NCI-H774 (cell line): ENCODE measurements at regions not wholly inside any gene's neighbourhood (a gene's known extent, or its start where the extent isn't known, plus 50 kb on each side); places are given as distances from the start of the nearest gene placed in this dataset.

Experiments used
- DNase-seq: peaks from one replicate; lab custom pipeline; 2025; lab: John Stamatoyannopoulos, UW

DNA sequence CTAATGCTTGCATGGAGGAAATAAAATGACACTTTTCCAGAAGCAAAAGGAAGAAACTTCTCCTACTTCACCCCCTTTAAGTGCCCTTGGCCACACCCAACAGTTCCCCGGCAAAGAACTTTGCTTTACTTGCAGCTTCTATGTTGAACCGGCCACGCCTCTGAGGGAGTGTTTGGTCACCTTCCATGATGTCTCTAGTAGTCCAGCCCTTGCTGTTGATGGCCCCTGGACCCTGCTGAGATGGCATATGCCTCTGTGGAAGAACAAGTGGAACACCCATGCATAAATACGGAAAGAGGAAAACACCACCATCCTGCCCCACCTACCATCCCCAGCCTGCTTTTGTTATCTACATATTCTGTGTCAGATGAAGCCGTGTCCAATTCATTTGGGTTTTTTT lies 218.3 kb upstream of the POU3F3 start:
- no peak for DNase-seq

DNA sequence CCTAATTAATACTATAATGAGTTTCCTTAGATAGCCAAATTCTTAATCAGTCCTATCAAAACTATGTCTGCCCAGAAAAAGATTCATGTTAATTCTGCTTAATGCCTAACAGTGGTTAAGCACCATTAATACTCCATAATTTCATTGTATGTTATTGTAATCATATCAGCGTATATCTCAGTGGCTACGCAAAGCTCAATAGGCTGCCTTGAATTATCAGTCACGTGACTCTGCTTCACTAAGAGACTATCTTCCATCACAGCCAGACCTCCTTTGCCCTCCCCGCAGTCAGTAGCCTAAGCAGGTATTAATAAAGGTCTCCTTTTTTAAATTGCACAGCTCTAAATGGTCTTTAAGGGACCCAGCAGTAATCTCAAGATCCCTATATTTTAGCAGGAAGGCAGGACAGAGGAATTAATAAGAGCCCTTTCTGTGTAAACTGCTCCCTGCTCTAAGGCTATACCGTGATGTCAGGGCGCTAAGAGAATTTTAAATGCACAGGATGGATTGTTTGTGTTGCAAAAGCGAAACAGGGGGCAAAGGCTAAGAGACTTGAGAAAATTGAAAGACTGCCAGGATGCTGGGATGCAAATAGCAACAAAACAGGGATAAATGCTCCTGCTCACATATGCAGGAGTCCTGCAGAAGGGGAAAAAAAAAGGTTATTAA lies 215.6 kb upstream of the POU3F3 start:
- DNase-seq, result no peak

GRCh38 chr2:104638859-104639202 lies 215.1 kb upstream of the POU3F3 start:
- DNase-seq, result no peak

DNA sequence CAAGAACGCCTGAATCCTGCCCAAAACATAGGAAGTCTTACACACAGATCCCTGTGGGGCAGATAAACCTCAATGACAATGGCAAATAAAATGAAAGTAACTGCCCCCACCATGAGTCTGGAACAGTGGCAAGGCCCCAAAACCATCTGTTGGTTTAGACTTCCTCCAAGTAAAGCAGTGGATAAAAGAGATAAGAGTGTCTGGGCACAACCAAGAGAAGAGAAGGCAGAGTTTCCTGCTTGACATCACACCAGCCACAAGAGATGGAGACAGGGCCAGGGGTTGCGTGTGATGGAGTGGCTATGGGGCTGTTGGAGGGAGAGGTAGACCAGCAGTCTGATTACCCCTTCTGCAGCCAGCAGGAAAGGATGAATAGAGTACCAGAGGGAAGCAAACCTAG lies 212.1 kb upstream of the POU3F3 start:
- no peak for DNase-seq

GRCh38 chr2:104648376-104648775 lies 205.5 kb upstream of the POU3F3 start:
- no peak for DNase-seq

DNA sequence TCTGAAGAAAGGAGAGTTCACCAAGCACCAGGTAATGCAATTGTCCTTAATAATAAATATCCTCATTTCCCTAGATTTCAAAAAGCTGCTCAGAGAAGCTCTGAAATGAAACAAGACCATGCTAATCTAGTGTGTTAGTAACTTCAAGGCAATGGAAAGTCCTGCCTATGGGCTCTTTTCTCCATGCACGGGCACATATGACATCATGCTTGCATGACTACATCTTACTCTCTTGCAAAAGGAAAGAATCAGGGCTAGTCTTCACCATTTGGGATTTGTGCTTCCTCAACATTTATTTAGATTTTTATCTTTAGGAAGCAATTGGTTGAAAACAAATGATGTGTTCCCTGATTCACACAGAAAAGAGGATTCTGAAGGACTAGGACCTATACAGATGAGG lies 204.0 kb upstream of the POU3F3 start:
- no peak for DNase-seq

DNA sequence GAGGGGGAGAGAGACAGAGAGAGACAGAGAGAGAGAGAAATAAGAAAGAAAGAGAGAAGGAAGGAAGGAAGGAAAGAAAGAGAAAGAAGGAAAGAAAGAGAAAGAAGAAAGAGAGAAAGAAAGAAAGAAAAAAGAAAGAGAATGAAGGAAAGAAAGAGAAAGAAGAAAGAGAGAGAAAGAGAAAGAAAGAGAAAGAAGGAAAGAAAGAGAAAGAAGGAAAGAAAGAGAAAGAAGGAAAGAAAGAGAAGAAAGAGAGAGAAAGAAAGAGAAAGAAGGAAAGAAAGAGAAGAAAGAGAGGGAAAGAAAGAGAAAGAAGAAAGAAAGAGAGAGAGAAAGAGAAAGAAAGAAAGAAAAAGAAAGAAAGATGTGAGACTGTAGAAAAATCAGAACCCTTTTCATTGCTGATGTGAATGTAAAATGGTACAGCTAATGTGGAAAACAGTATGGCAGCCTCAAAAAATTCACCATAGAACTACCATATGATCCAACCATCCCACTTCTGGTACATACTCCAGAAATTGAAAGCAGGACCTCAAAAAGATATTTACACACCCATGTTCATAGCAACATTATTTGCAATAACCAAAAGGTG lies 203.4 kb upstream of the POU3F3 start:
- no peak for DNase-seq

- DNase-seq, result no peak
These were observed 199.1 kb upstream of the POU3F3 start for GRCh38 chr2:104654811-104655210.

DNA sequence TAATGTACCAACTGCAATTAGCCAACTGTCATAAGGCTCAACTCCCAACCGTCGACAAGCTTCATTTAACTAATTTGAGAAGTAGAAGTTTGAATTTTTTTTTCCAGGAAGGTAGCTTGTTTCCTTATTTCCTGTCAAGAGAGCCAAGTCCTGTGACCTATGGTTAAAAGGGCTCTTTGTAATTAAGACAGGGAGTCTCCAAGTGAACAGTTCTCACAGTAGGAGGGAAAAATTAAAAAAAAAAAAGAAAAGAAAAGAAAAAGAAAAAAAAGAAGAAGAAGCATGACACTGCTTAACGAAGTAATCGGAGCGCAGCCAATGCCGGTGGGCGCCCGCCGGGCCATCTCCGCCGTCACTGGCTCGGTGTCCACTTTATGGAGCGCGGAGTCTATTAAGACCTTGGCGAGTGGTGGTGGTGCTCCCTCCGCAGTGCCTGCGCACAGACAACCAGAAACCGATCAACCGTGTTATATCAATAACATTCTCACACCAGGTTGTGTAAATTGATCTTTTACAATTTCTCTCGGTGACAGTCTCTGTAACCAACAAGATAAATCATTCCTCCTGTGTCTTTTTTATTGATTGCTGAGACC lies 197.2 kb upstream of the POU3F3 start:
- no peak for DNase-seq

GRCh38 chr2:104658144-104658835 lies 195.6 kb upstream of the POU3F3 start:
- no peak for DNase-seq

- no peak for DNase-seq
These were observed 194.9 kb upstream of the POU3F3 start for GRCh38 chr2:104658904-104659591.

GRCh38 chr2:104660991-104661390 lies 192.9 kb upstream of the POU3F3 start:
- DNase-seq, result no peak

DNA sequence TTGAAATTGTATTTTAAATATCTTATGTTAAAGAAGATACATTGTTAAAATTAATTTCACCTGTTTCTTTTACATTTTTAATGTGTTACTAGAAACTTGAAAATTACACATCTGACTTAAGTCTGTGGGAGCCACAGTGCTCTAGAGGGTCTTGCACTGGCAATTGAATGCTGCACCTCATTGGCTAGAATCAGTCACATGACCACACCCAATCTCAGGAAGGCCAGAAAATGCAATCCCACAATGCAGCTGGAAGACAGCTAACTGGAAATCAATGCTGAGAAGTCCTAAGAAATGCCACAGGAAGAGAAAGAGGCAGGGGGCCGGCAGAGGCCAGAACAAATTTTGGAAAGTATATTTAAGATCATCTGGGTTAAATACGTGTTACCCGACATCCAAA lies 189.2 kb upstream of the POU3F3 start:
- DNase-seq, result no peak

DNA sequence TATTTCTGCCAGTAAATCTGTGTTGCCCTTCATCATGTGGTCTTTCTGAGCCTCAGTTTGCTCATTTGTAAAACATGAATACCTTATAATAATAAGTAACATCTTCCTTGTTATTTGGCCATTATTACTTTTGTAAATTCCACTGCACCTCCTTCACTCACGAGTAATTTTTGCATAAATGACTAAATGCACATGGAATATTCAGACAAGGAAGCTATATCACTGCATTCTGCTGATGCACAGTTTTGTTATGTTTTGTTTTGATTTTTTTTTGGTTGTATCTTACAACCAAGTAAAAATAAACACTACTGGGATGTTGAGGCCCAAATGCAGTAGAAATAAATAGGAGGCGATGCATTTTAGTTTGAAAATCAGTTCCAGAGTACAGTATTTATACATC lies 185.3 kb upstream of the POU3F3 start:
- no peak for DNase-seq

DNA sequence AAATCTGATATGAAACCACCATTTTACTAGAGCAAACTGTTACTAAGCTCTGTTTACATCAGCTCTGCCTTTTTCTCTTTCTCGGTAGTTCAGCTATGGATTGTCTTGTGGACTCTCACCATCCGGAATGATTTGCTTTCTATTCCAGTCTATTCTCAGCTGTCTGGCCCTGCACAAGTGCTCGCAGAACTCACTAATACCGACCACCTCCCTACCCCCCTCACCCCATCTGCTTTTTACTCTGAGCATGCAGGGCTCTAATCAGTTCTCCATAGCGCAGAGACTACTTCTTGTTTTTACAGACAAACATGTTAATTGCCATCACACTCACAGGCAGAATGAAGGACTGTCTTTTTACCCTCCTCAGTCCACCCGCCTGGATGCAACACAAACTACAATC lies 180.7 kb upstream of the POU3F3 start:
- DNase-seq, result no peak

DNA sequence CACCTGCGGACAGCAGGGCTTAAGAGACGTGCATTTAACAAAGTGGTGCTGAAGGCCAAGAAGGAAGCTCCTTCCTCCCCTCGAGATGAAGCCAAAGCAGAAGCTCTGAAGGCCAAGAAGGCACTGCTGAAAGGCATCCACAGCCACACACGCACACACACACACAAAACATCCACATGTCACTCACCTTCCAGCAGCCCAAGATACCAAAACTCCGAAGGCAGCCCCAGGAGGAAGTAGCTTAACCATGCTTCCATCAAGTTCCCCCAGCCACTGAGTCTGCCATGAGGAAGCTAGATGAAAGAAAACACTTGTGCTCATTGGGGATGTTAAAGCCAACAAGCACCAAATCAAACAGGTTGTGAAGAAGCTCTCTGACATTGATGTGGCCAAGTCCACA lies 175.7 kb upstream of the POU3F3 start:
- DNase-seq, result no peak

GRCh38 chr2:104685591-104685990 lies 168.3 kb upstream of the POU3F3 start:
- no peak for DNase-seq

- no peak for DNase-seq
These were observed 166.8 kb upstream of the POU3F3 start for GRCh38 chr2:104687147-104687546.

DNA sequence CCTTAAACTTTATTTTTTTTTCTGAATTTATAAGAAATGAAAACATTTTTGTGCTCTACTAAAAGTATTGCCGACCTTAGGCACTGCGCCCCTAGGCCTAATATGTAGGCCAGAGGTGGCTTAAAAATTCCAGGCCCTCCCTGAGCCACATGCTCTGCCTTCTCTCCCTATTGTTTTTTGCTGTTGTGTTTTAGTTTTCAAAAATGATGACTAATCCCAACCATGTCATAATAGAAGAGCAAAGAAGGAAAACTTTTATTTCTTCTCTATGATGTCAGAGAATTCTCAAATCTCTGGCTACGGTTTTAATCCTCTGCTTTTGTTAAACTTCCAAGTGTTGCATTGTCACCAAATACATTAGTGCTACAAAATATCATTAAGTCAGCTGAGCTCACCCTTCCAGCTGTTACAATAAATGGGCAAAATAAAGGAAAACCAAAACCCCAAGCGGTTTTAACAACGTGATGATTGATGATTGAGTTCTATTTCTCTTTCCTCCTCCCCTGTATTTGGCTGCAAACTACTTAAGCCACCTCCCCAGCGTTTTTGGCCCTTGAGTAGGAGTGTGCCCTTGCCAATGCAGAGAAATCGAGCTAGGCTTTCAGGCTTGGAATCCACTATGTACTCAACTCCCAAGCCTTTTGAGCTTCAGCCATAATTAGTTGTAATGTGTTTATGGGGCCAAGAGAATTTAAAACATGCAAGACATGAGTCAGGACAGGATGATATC lies 163.5 kb upstream of the POU3F3 start:
- no peak for DNase-seq

DNA sequence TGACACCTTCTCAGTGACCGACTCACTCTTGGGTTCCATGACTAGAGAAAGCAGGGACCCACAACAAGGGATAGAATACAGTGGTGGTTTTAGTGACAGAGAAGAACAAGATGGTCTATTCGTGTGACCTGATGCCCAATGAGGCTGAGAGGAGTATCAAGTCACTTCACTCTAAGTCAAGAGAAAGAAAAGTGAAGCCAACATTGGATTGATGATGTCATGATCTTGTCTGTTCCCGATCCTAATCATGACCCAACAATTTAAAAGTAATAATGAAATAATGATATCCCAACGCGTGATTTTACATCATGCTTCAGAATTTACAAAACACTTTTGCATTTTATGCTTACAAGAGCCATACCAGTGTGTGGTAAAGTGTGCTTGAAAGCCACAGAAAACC lies 155.6 kb upstream of the POU3F3 start:
- no peak for DNase-seq

- no peak for DNase-seq
These were observed 152.5 kb upstream of the POU3F3 start for GRCh38 chr2:104701411-104701911.
